NCI-H345 treated with DMSO at 0.1 percent for 48 hours (cell line): ENCODE measurements at regions not wholly inside any gene's neighbourhood (a gene's known extent, or its start where the extent isn't known, plus 50 kb on each side); places are given as distances from the start of the nearest gene placed in this dataset.

Experiments used
- DNase-seq: peaks from one replicate; lab custom pipeline; 2025; ENCODE audit not compliant: unreplicated experiment; lab: John Stamatoyannopoulos, UW

DNA sequence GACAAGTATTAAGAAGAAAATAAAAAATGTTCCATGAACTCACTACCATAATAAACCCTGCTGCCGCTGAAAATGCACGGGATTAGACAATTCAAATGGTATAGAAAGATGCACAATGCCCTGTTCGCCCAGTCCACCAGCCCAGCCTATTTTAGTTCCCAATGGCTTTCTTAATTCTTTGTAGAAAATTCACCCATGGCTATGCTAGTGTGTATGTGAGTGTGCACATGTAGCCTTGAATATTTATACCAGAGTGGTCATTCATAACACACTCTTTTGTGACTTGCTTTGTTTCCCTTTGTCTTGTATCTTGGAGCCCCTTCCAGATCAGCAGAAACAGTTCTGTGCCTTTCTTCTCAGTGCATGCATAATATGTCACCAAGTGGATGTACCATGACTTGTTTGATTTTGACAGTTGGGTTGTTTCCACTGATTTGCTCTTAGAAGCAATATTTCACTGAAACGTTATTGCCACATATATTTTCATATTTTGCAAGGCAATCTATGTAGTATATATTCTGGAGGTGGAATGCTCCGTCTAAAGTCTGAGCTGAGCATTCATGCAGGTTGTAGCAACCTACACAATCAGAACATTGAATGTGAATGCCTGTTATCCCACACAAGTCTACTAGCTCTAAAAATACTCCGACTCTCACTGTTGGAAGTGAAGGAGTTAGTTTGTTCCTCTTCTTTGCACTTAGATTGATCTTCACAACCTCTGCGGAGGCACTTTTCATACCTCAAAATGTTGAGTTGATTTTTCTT lies 383.0 kb upstream of the EEF2KMT start:
- DNase-seq = no peak

DNA sequence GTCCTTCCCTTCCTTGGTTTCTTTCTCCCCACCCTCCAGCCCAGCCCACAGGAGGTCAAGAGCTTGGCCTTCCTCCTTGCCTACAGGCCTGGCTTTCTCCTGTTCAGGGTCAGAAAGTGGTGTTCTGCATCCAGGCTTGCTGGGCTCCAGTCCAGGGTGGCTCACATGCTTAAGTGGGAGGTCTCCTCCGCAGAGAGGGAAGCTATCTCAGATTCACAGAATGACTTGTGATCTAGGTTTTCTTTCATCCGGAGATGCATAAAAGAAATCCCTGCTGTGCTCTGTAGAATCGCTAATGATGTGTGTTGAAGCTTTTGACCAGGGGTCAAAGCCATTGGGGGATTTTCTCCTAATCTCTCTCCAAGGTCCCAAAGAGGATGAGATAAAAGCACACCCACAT lies 382.3 kb upstream of the EEF2KMT start:
- DNase-seq = no peak

DNA sequence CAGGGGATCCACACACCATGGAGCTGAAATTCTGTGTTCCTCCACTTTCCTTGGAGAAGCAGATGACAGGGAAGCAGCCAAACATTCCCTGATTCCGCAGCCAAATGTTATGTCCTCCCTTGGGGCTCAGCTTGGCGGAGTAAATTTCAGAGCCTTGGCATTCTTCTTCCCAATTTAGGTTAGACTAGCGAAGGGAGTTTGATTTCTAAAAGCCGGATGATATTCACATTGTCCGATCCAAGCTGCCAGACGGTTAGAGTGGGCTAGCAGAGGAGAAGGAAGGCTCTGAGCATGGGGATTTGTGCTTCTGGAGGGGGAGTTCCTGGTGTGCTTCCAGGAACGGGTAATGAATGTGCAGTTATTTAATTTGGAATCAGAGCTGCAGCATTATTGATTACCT lies 380.4 kb upstream of the EEF2KMT start:
- DNase-seq = no peak

DNA sequence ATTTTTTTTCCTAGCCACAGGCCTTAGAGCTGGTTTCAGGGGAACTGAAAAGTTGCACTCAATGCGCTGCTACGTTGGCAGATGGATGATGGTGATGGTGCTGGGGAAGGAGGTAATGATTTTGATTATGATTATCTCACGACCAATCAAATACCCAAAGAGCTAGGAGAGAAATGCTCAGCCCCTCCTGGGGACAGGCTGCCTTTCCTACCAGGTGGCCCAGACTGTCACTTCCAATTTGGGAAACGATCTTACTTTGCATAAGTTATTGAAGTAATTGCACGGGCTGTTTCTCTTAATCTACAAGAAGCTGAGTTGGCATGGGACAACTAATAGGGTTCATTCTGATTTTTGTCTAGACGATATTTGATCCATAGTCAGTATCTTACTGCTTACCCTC lies 379.7 kb upstream of the EEF2KMT start:
- no peak for DNase-seq

DNA sequence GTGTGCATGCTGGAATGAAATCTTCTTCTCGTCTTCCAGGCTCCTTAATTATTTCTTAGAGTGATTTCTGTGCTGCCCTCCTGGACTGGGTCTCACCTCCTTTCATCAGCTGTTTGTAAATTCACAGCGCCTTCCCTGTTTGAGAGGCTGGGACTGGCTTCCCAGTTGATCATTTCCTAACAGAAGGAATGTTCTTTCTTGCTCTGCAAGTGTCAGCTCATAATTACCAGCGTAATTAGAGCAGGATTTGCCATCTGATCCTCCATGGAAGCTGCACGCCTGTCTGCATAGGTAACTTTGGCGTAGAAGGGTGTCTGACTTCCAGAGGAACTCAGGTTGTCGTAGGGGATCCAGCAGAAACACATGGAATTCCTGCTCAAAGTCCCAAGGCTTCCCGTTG lies 375.0 kb upstream of the EEF2KMT start:
- DNase-seq = no peak

DNA sequence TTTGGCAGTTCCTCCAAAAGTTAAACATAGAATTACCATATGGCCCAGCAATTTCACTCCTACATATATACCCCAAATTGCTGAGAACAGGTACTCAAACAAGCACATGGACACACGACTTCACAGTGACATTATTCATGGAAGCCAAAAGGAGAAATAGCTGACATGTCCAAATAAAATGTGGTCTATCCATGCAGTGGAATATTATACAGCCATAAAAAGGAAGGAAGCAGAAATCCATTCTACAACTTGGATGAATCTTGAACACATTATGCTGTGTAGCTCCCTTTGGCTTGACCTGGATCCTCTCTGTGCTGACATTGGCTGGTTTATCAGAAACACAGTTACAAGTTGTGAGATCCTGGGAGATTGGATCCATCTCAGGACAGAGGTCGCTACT lies 370.9 kb upstream of the EEF2KMT start:
- no peak for DNase-seq

DNA sequence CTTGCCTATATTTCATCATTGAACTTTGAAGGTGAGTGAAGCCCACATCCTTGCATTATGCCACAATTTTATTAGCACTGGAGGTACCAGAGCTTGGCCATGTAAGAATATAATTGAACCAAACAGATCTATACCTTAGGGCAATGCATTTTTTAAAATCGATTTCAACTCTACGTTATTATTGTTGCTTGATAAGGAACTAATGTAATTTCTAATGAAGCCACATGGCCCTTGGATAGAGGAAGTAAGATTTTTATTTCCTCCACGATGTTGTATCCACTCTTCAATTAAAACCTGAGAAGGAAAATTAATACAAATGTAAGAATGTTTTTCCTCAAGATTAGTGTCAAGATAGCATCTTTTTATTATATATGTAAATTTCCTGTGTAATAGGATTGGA lies 370.0 kb upstream of the EEF2KMT start:
- DNase-seq = no peak

DNA sequence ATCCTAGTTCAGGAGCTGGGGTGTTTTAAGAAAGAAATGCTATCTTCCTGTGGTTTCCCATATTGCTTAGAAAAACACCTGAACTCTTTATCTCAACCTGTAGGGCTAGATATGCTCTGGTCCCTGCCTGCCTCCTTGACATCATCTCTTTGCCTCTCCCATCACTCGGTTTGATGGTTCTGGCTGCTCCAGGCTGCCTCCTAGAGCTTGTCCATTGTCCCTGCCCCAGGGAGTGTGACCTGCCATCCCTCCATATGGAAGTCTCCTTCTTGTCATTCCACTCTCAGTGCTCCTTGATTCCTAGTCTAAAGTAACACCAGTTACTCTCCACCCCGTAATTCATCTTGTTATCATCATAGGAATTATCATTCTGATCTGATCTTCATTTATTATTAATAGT lies 369.0 kb upstream of the EEF2KMT start:
- DNase-seq = no peak

DNA sequence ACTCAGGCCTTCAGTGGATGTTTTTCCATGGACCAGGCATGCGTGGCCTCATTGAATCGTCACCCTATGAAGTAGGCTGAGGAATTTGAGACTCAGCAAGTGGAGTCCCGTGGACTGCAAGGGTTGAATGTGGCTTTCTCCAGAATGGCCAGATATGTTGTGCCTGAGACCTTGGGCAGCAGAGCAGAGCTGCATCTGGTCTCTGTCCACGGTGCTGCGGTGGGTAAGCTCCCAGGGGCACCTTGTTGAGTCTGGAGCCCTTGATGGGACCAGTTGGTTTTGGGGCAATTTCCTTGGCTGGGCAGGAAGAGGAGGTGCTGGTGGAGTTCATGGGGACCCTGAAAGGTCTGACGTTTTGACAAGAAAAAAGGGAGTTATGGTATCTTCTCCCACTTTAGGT lies 368.1 kb upstream of the EEF2KMT start:
- DNase-seq = no peak

DNA sequence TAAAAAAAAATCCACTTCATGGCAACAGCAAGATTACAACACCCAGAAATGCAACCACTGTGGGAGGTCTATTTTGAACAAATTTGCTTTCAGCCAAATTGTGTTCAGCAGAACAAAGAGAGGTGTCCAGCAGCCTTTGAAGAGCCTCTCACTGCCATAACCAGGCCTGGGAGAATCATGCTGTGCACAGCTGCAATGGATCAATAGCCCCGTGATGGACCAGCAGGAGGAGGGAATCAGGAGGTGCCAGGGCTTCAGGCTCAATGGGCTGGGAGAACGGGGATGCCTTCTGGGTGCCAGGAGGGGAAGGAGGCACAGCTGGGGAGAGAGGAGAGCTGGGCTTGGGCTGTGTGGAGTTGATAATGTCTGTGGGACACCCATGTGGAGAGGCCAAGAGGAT lies 366.2 kb upstream of the EEF2KMT start:
- DNase-seq = no peak

DNA sequence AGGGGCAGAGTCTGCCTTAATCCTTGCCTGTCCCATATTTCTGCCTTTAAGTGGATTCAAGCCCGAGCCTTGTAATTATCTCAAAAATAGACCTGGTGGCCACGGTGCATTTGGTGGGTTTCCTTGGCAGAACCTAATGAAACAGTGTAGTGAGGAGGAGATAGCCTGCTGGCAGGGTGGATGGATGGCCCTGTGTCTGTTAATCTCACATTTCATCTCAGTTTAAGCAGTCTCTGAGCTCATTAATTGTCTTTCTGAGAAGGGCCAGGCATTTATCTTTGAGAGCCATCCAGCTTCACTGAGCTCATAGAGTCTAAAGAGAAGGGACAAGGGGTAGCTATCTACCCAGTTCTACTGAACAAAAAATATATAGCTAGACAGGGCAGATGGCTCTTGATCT lies 364.0 kb upstream of the EEF2KMT start:
- DNase-seq = no peak

DNA sequence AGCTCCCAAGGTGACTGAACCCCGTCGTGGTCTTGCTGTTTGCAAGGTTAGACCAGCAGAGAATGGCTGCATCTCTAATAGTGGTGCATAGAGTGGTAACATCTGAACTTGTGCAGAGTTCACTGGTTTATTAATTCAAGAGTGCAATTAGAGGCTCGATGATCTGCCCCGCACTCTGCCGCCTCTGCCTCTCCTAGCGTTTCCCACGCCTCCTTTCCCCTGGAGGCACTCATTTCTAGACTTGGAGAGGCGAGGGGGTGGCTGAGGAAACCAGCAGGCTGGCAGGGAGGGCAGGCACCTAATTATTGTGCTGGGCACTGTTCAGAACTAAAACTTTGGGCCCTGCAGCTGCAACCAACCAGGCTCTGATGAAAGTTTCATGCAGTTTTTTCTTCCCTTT lies 363.5 kb upstream of the EEF2KMT start:
- no peak for DNase-seq

DNA sequence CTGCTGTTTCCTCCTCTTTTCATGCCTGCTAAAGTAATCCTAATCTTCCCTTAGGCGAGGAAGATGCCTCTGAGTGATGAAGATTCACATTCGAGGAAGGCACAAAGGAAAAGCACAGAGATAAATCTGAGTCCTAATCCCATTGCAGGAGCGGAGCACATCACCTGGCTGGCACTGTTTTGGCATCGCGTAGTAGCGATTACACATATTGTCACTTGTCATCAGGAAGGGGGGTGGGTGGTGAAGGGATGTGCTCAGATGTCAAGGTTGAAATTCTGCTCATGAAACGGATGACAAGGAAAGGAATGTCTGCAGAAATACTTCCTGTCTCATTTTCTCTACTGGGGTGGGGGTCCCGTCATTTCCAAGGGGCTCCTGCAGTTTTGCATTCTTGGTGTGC lies 363.1 kb upstream of the EEF2KMT start:
- DNase-seq = no peak

DNA sequence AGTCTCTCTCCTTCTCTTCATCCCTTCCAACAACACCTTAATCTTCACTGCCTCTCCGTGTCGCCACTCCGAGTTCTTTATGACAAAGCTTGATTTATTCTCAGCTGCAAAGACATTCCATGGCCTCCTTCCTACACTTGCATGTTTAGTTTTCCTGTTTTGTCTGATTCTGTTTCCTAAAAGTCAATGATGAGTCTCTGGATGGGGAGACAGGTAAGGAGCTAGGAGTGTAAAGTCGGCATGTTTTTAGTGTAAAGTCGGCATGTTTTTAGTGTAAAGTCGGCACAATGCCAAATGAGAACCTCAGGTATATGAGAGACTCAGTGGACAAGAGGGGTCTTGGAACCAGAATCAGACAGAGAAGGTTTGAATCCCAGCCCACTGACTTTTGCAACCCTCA lies 362.3 kb upstream of the EEF2KMT start:
- DNase-seq = no peak

DNA sequence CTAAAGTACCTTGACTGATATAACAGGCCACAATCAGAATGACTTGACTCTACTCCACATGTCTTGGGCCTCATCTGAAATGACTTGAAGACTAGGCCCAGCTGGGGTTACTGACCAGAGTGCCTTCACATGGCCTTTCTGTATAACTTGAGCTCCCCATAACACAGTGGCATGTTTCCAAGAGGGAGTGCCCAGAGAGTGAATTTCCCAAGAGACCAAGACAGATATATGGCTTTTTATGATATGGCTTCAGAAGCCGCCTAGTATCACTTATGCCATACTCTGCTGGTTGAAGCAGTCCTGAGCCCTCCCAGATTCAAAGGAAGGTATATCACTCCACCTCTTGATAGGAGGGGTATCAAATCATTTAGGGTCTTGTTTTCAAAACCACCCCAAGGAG lies 357.5 kb upstream of the EEF2KMT start:
- no peak for DNase-seq

DNA sequence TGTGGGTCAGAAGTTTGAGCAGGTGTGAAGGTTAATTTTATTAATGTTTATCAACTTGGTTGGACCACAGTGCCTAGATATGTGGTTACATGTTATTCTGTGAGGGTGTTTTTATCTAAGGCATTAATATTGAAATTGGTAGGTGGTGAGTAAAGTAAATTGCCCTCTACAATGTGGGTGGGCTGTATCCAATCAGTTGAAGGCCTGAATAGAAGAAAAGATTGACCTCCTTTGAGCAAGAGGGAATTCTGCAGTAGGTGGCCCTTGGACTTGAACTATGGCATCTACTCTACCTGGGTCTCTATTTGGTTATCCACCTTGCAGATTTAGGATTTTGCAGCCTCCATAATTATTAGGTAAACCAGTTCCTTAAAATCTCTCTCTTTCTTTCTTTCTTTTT lies 356.8 kb upstream of the EEF2KMT start:
- no peak for DNase-seq

DNA sequence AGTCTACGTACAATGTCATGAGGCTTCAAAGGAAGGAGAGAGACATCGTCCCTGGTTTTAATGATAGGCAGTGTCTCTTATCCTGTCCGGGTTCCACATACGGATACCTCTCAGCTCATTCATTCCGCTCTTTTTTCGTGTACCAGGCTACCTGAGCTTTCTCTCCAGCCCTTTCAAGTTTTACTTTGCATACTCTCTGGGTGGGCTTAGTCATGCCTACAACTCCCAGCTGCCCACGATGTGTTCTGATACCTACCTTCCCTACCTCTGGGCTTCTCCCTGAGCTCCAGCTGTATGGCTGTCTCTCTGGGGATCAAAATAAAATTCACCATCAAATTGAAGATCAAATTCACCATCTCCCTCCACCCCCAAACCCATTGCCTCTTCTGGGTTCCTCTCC lies 354.0 kb upstream of the EEF2KMT start:
- no peak for DNase-seq

DNA sequence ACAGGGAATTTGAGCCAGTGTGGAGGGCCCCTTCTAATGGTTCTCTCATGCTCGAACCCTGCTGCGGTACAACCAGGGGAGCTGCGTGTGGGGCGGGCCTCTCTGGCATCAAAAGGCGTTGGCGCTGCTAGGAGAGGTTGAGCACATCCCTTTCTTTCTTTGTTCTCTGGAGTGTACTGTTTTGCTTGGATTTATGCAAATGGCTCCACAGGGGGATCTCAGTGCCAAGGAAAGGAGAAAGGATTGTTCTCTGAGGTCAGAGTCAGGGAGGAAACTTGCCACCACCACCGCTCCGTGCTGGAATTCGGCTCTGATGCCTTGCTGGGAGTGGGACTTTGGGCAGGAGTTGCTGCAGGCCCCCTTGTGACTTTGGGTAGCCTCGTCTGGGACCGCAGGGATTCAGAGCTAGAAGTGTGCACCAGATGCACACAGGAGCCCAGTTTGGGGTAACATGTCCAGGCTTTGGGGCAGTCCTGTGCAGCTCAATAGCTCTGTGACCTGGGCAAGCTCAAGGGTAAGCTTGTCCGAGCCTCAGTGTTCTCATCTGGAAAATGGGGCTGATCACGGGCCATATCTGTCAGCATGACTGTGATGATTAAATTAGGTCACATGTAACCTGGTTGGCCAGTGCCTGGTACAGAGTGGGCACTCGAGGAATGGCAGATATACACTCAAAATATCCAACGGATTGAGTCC lies 353.0 kb upstream of the EEF2KMT start:
- no peak for DNase-seq

DNA sequence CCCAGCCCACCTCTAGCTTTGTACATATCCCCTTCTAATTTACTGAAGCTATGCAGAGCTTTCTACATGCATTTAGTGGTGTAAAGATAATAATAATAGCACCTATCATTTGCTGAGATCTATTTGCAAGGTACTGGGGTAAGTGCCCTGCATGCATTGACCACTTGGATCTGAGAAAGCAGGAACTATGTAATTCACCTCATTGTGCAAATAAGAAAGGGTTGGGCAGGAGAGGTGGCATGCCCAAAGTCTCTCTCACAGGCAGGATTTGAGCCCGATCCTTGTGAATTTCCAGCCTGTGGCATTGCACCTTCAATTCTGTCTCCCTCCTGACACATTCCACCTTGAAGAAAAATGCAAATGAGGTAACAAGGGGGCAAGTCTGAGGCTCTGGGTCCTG lies 352.3 kb upstream of the EEF2KMT start:
- no peak for DNase-seq

DNA sequence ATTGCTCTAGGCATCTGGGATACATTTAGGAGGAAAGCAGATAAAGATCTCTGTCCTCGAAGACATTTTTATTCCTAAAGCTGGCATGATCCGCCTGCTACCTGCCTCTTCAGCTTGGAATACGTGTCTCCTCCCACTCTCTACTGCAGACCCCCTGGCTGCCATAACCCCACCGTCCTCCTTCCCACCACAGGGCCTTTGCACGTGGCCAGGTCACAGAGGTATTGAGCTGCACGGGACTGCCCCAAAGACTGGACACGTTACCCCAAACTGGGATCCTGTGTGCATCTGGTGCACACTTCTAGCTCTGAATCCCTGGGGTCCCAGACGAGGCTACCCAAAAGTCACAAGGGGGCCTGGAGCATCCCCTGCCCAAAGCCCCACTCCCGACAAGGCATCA lies 351.2 kb upstream of the EEF2KMT start:
- DNase-seq = no peak

DNA sequence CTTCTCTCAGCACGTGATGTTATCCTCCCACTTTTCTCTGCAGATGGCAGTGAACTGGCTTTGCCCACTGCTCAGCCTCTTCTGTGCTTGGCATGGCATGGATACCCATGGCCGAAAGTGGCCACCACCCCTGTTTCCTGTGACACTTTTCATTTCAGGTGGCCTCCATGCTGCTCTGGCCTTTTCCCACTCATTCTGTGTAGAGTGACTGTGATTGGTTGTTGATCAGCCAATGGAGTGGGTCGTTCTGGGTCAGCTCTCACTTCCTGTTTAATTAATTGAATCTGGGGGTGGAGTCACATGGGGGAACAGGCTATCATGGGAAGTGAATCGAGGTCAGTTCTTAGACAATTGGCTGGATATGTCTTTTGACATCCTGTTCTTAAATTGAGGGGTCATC lies 350.1 kb upstream of the EEF2KMT start:
- no peak for DNase-seq

DNA sequence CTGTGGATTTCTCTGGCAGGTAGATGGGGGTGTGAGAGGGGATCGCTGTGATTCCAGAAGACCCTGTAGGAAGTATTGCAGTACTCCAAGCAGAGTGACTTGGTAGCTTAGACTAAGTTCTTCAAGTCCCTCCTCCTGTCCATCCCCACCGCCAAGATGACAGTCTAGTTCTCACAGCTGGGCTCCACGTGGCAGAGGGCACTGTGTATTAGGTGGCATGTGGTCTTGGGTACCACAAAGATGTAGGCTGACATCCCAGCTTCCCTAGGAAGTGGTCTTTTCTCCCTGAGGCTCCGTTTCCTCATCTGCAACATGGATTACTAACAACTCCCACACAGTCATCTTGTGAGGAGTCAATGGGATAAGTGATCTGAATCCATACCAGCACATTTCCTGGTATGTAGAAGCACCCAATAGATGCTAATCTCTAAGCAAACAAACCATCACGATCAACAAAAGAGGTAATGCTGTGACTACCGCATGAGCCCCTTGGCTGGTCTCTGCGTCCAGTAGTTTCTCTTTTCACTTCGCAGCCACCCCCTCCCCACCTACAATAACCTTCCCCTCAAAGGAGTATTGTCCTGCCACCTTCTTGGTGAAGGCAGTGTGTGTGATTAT lies 349.1 kb upstream of the EEF2KMT start:
- no peak for DNase-seq

DNA sequence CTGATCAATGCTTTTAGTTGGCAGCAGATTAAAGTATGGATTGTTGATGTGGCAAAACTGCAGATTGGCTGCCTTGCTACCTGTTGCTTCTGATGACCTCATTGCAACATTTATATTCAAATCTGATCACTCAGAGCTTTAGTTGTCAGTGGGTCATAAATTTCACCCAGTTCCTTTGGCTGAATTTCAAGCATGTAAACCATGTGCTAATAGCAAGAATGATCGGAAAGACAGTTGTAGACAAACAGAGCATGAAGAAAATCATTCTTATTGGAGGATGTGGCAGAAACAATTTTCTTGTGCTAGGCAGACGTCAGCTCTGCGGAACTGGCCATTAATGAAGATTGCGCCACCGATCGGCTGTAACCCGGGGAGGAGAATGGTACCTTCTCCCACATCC lies 346.6 kb upstream of the EEF2KMT start:
- DNase-seq = no peak
